GDM1 (cell line): ENCODE measurements at regions not wholly inside any gene's neighbourhood (a gene's known extent, or its start where the extent isn't known, plus 50 kb on each side); places are given as distances from the start of the nearest gene placed in this dataset.

Source experiments
- DNase-seq: peaks from one replicate; lab custom pipeline; 2025; lab: John Stamatoyannopoulos, UW

GRCh38 chr1:244970744-244971551 is 106.6 kb upstream of the HNRNPU start:
- DNase-seq = peak; percentile 95

GRCh38 chr1:244970236-244970743 is 105.9 kb upstream of the HNRNPU start:
- DNase-seq = peak; percentile 88

GRCh38 chr1:244969355-244970235 is 105.3 kb upstream of the HNRNPU start:
- peak; percentile 56 for DNase-seq

- no peak for DNase-seq
Measured at GRCh38 chr1:244968881-244969280, 104.5 kb upstream of the HNRNPU start.

GRCh38 chr1:244968471-244968871 is 104.1 kb upstream of the HNRNPU start:
- DNase-seq = no peak

- no peak for DNase-seq
Measured at GRCh38 chr1:244967159-244967558, 102.8 kb upstream of the HNRNPU start.

- no peak for DNase-seq
Measured at GRCh38 chr1:244965185-244966030, 101.1 kb upstream of the HNRNPU start.

- no peak for DNase-seq
Measured at GRCh38 chr1:244964112-244964971, 100.0 kb upstream of the HNRNPU start.

- no peak for DNase-seq
Measured at GRCh38 chr1:244963231-244963826, 99.0 kb upstream of the HNRNPU start.

GRCh38 chr1:244962130-244962529 is 97.8 kb upstream of the HNRNPU start:
- DNase-seq = no peak

GRCh38 chr1:244960904-244961303 is 96.6 kb upstream of the HNRNPU start:
- no peak for DNase-seq

- DNase-seq = no peak
Measured at GRCh38 chr1:244958593-244958992, 94.2 kb upstream of the HNRNPU start.

- no peak for DNase-seq
Measured at GRCh38 chr1:244957525-244957924, 93.2 kb upstream of the HNRNPU start.

- DNase-seq = no peak
Measured at GRCh38 chr1:244957122-244957521, 92.8 kb upstream of the HNRNPU start.

GRCh38 chr1:244955661-244956060 is 91.3 kb upstream of the HNRNPU start:
- no peak for DNase-seq

- DNase-seq = no peak
Measured at GRCh38 chr1:244954359-244954758, 90.0 kb upstream of the HNRNPU start.

GRCh38 chr1:244953901-244954300 is 89.6 kb upstream of the HNRNPU start:
- DNase-seq = no peak

- DNase-seq = no peak
Measured at GRCh38 chr1:244952940-244953339, 88.6 kb upstream of the HNRNPU start.

GRCh38 chr1:244952280-244952933 is 88.1 kb upstream of the HNRNPU start:
- DNase-seq = no peak

GRCh38 chr1:244948416-244948815 is 84.1 kb upstream of the HNRNPU start:
- no peak for DNase-seq
